IPS-18a (cell line): ENCODE measurements at regions not wholly inside any gene's neighbourhood (a gene's known extent, or its start where the extent isn't known, plus 50 kb on each side); places are given as distances from the start of the nearest gene placed in this dataset.

ENCODE experiments used
- H3K27ac ChIP-seq: one replicate; pipeline ENCODE4 v1.5.1; 2013; ENCODE audit warnings: low read length
- H3K27me3 ChIP-seq: one replicate; pipeline ENCODE4 v1.6.1; 2013; ENCODE audit warnings: mild to moderate bottlenecking, low read length; ENCODE audit not compliant: control insufficient read depth, insufficient read depth
- H3K36me3 ChIP-seq: one replicate; pipeline ENCODE4 v1.6.1; 2013; ENCODE audit warnings: low read depth, low read length; ENCODE audit not compliant: control insufficient read depth
- H3K4me1 ChIP-seq: one replicate; pipeline ENCODE4 v1.6.1; 2013; ENCODE audit warnings: low read depth, low read length; ENCODE audit not compliant: control insufficient read depth
- H3K4me3 ChIP-seq: one replicate; pipeline ENCODE4 v1.5.1; 2013; ENCODE audit warnings: low read length
- H3K9ac ChIP-seq: one replicate; pipeline ENCODE4 v1.6.1; 2013; ENCODE audit warnings: mild to moderate bottlenecking, low read length, moderate library complexity
- H3K9me3 ChIP-seq: one replicate; pipeline ENCODE4 v1.6.1; 2013; ENCODE audit warnings: low read depth, low read length; ENCODE audit not compliant: control insufficient read depth

DNA sequence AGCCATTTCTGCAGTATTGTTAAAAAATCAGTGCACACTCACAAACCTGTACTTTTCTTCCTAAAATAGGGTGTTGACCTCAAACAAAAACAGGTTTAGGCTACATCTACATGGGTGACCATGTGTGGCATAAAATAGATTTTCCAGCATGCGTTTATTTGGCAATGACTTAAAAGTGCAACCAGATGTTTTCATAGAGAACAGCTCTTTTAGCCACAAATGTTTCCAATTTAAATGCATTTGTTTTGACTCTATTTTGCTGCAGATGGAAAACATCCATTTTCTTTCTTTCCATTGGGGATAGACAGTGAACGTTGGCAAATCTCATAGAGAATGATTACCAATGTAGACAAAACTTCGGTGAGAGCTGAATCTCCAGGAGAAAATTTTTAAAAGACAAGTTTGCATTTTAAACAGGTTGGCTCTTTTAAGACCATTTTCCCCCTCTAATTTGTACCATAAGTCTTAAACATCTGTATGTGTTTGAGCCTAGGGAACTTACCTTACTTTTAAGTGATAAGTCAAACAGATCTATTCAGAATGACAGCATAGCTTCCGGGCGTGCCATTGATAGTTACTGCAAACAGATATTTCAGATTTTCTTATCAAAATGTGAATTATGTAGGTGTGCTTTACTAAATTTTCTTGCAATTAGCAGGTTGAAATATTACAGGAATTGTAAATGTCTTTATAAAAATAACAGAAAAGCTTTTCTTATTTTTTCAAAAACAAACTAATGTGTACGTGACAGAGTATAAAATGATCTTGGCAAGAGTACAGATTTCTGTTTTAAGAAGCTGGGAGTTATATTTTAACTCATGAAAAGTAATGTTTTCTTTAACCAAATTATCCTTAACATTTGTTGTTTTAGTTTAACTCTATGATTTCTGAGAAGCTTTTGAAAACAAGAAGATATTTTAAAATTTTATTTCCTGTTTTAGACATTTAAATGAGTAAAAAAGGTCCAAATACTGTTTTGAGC lies 144.9 kb downstream of the HGF start:
- Histone ChIP-seq H3K36me3 (no peaks in the 10 kb centered on the region), H3K4me1 (no peaks in the 10 kb centered on the region), H3K9me3 (no peaks in the 10 kb centered on the region), H3K27ac (no peak overlapping the region), H3K9ac (no peak overlapping the region), H3K27me3 (no peaks in the 10 kb centered on the region), H3K4me3 (no peak overlapping the region)

DNA sequence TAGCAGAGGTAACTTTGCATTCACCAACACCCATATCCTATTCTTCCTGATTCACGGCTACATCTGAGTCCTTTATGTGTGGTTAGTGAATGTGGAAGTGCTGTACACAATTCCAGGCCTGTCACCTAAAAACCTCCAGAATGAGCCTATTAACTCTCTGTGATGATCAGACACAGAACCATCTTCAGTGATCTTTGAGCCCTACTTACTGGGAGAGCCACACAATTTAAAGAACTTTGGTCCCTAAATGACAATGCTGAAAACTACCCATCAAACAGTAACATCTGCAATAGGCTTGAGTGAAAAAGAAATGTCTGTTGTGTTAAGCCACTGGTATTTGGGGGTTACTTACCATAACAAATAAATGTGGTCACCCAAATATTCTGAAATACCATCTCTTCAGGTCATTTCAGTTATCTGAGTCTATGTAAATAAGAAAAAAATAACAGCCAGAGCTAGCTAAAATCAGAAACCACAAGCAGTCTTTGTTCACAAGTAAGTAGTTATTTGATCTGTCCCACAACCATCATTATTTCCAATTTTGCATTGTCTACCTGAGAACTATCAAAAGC lies 145.7 kb downstream of the HGF start:
- Histone ChIP-seq H3K9me3 (no peaks in the 10 kb centered on the region), H3K36me3 (no peaks in the 10 kb centered on the region), H3K4me3 (no peak overlapping the region), H3K4me1 (no peaks in the 10 kb centered on the region), H3K27me3 (no peaks in the 10 kb centered on the region), H3K9ac (no peak overlapping the region), H3K27ac (no peak overlapping the region)

DNA sequence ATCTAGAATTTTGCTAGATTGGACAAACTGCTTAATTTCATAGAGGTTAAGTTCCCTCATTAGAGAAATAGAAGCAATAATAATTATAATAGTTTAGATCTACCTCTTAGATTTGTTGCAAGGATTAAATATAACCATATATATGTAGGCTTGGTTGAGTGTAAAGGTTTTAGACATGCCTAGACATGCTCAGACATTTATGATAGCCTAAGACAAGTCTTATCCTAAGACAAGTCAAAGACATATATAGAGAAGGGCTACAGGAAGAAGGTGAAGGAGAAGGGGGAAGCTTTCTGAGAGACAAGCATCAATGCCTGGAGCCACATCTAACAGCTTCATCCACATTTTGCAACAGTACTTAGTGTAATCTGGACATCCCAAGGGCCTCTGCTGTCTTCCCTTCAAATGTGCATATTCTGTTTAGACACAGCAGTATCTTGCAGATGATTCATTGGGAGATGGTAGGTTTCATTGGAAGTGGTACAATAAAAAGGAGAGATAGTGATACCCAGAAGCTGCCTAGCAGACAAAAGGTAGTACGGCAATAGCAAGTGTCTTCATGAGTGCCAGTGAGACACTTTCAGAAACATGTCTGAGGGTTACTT lies 146.5 kb downstream of the HGF start:
- Histone ChIP-seq H3K36me3 (no peaks in the 10 kb centered on the region), H3K9me3 (no peaks in the 10 kb centered on the region), H3K4me3 (no peak overlapping the region), H3K4me1 (no peaks in the 10 kb centered on the region), H3K27ac (no peak overlapping the region), H3K9ac (no peak overlapping the region), H3K27me3 (no peaks in the 10 kb centered on the region)

DNA sequence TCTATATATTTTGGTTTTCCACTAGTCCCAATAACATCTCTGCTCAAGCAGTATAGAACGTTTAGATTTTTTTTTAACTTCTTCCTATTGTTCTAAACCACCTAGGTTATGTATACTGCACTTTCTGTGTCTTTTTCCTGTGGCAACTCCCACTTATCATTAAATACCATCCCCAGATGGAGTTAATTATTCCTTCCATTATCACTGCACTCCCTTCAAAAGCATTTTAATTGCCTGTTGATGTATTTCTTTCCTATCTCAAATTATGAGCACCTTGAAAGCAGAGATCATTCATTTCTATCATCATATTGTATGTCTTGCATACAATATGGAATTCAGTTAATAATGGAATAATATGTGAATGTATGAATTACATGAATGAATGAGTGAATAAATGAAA lies 148.0 kb downstream of the HGF start:
- Histone ChIP-seq H3K4me3 (no peak overlapping the region), H3K9ac (no peak overlapping the region), H3K36me3 (no peaks in the 10 kb centered on the region), H3K27me3 (no peaks in the 10 kb centered on the region), H3K4me1 (no peaks in the 10 kb centered on the region), H3K27ac (no peak overlapping the region), H3K9me3 (no peaks in the 10 kb centered on the region)

DNA sequence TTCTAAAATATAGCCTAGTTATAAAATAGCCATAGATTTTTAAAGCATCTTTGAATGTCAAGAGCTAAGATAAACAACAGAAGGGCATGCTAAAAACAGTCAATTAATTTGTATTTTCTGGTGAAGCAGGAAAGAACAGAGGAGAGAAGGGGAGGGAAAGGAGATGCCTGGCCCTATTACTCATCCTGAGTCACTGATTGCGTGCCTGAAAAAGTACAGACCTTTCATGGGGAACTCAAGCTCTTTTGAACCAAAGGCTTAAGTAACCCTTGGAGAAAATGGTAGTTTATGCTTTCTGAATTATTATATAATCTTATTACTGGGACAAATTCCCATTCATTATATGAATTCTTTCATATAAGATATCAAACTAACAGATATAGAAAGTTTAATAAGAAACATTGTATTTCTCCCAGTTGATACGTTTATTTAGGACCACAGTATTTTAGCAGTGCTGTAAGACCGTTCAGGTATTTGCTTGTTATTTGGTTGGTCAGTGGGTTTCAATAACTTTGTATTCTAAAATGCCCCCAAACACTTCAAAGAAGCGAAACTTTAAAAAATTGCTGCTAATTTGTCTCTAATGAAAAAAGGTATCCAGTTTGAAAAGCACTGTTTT lies 151.3 kb downstream of the HGF start:
- no peak overlapping the region for H3K27ac ChIP-seq
- no peaks in the 10 kb centered on the region for H3K4me1 ChIP-seq
- no peaks in the 10 kb centered on the region for H3K27me3 ChIP-seq
- no peak overlapping the region for H3K9ac ChIP-seq
- H3K4me3 ChIP-seq: no peak overlapping the region
- no peaks in the 10 kb centered on the region for H3K9me3 ChIP-seq
- no peaks in the 10 kb centered on the region for H3K36me3 ChIP-seq

DNA sequence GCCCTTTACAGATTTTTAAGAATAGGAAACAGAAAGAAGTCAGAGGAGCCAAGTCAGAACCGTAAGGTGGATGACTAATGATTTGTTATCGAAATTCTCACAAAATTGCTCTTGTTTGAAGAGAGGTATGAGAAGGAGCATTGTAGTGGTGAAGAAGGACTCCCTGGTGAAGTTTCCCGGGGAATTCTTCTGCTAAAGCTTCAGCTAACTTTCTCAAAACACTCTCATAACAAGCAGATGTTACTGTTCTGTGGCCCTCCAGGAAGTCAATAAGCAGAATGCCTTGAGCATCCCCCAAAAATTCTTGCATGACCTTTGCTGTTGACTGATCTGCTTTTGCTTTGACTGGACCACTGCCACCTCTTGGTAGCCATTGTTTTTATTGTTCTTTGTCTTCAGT lies 152.9 kb downstream of the HGF start:
- Histone ChIP-seq H3K27me3 (no peaks in the 10 kb centered on the region), H3K4me3 (no peak overlapping the region), H3K27ac (no peak overlapping the region), H3K4me1 (no peaks in the 10 kb centered on the region), H3K9me3 (no peaks in the 10 kb centered on the region), H3K36me3 (no peaks in the 10 kb centered on the region), H3K9ac (no peak overlapping the region)

DNA sequence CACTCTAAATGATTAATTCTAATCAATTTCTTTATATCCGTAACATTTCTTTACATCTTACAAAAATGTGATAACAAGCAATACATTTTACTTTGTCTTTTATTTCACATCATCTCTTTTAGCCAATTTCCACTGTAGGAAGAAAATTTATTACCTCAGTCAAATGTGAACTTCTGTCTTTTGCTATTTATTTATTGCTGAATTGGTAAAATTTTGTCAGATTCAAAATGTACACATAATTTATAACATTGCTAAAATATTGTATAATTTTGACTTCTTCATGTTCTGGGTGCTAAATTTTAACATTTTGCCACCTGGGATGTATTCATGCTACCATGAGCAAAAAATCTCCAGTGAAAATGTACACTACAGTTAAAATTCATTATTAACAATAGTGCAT lies 158.0 kb downstream of the HGF start:
- no peak overlapping the region for H3K9ac ChIP-seq
- no peaks in the 10 kb centered on the region for H3K4me1 ChIP-seq
- H3K27ac ChIP-seq: no peak overlapping the region
- H3K36me3 ChIP-seq: no peaks in the 10 kb centered on the region
- no peaks in the 10 kb centered on the region for H3K27me3 ChIP-seq
- no peaks in the 10 kb centered on the region for H3K9me3 ChIP-seq
- H3K4me3 ChIP-seq: no peak overlapping the region

DNA sequence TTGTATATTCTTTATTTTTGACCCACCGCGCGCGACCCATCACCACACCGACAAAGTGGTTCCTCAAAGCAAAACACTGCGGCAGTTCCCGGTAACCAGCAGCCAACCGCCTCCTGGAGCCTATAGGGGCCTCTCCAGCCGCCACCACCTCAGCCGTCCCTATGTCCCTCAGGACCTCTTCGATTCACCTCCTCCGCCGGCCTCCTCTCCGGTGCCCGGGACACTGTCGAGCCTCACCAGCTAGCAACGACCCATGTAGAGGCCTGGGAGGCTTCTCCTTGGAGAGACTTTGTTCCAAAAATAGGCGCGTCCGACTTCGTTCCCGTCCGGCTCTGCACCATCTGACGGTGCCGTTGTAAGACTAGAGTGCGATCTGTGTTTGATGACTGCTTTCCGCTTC lies 158.8 kb downstream of the HGF start:
- Histone ChIP-seq H3K4me1 (no peaks in the 10 kb centered on the region), H3K4me3 (no peak overlapping the region), H3K27me3 (no peaks in the 10 kb centered on the region), H3K9me3 (no peaks in the 10 kb centered on the region), H3K36me3 (no peaks in the 10 kb centered on the region), H3K9ac (no peak overlapping the region), H3K27ac (no peak overlapping the region)

DNA sequence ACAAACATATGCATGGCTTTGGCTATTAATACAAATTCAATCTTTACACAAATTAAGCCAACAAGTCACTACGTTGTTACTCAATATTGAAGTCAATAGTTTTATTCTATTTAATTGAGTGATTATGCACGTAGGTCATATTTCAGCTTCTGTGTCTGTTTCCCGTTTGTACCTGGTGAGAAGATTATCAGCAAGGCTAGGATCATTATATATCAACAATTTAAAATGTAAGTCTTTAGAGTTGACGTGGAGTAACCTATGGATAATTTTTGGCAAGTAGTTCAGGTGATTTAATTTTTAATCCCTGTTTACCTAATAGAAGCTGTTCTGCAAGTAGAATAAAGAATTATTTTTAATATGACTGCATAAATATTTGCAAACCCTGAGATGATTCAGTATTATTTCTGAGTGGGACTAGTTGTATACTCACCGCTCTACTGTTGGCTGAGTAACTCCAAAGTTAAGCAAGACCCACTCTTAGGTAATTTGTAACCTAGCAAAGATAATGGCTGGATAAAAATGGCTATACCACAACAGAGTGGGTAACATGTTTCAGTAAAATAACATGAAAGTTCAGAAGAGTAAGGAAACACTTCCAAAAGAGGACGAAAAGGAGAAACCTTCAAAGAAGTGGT lies 161.0 kb downstream of the HGF start:
- Histone ChIP-seq H3K9ac (no peak overlapping the region), H3K36me3 (no peaks in the 10 kb centered on the region), H3K27me3 (no peaks in the 10 kb centered on the region), H3K4me1 (no peaks in the 10 kb centered on the region), H3K9me3 (no peaks in the 10 kb centered on the region), H3K4me3 (no peak overlapping the region), H3K27ac (no peak overlapping the region)

DNA sequence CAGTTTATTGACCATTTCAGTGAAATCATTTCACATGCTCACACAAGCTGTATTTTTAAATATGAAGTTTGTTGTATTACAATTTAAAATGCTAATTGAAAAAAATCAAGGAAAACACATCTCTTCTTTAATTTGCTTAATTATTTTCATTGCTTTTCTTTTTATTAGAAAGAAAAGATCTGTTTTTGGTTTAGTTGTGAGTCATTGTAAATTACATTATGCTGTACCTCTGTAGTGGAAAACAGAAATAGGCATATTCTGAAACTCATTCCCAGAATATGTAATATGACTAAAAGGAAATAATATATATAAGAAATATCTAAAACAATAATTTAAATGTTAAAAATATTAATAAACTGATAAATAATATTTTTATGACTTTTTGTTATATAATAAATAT lies 161.9 kb downstream of the HGF start:
- H3K4me1 ChIP-seq: no peaks in the 10 kb centered on the region
- no peak overlapping the region for H3K4me3 ChIP-seq
- H3K27me3 ChIP-seq: no peaks in the 10 kb centered on the region
- no peaks in the 10 kb centered on the region for H3K9me3 ChIP-seq
- H3K27ac ChIP-seq: no peak overlapping the region
- H3K9ac ChIP-seq: no peak overlapping the region
- H3K36me3 ChIP-seq: no peaks in the 10 kb centered on the region
